ENCODE measurements at regions not wholly inside any gene's neighbourhood (a gene's known extent, or its start where the extent isn't known, plus 50 kb on each side); places are given as distances from the start of the nearest gene placed in this dataset.
"Not testable (repeated sequence)": the region's sequence is repeated elsewhere in the genome, so short reads cannot be mapped to it uniquely, and the experiment has no call there.

- no peak overlapping the region for H3K27ac ChIP-seq (ENCODE audit: low read depth, low read length)
These were observed 228.8 kb upstream of the FAM3C start for GRCh38 chr7:121624958-121625357.

GRCh38 chr7:121623130-121623872, 227.2 kb upstream of the FAM3C start:
- Histone ChIP-seq H3K36me3 (ENCODE audit: control insufficient read depth in 5 of 5, insufficient read depth in 5 of 5, low read length in 5 of 5) (no peaks in the 10 kb centered on the region), H3K9me3 (ENCODE audit: control insufficient read depth in 5 of 5, low read length in 5 of 5) (no peaks in the 10 kb centered on the region), H3K4me1 (ENCODE audit: control insufficient read depth in 5 of 5, insufficient read depth in 5 of 5, low read length in 5 of 5) (peaks cover 0 to 4% (median 0%) of the 10 kb centered on the region in 5 donors), H3K9ac (ENCODE audit: low read length in 5 of 5) (no peak overlapping the region), H3K27me3 (ENCODE audit: control insufficient read depth in 5 of 5, insufficient read depth in 4 of 5, low read length in 5 of 5) (peaks cover 0 to 2% (median 0%) of the 10 kb centered on the region in 5 donors), H3K27ac (ENCODE audit: low read depth, low read length) (no peak overlapping the region), H3K4me3 (ENCODE audit: low read depth in 1 of 5, low read length in 5 of 5) (no peak overlapping the region)

More at GRCh38 chr7:121624958-121625357, 228.8 kb upstream of the FAM3C start:
- peaks cover 0 to 2% (median 0%) of the 10 kb centered on the region in 5 donors for H3K27me3 ChIP-seq (ENCODE audit: control insufficient read depth in 5 of 5, insufficient read depth in 4 of 5, low read length in 5 of 5)
- H3K9me3 ChIP-seq (ENCODE audit: control insufficient read depth in 5 of 5, low read length in 5 of 5) = no peaks in the 10 kb centered on the region
- peak overlapping the region in 1 of 5 donors; percentile 63 for H3K9ac ChIP-seq (ENCODE audit: low read length in 5 of 5)
- no peaks in the 10 kb centered on the region for H3K36me3 ChIP-seq (ENCODE audit: control insufficient read depth in 5 of 5, insufficient read depth in 5 of 5, low read length in 5 of 5)
- peaks cover 0 to 4% (median 0%) of the 10 kb centered on the region in 5 donors for H3K4me1 ChIP-seq (ENCODE audit: control insufficient read depth in 5 of 5, insufficient read depth in 5 of 5, low read length in 5 of 5)
- no peak overlapping the region for H3K4me3 ChIP-seq (ENCODE audit: low read depth in 1 of 5, low read length in 5 of 5)

GRCh38 chr7:121621937-121622336, 225.8 kb upstream of the FAM3C start:
- Histone ChIP-seq H3K9ac (ENCODE audit: low read length in 5 of 5) (no peak overlapping the region), H3K4me1 (ENCODE audit: control insufficient read depth in 5 of 5, insufficient read depth in 5 of 5, low read length in 5 of 5) (peaks cover 0 to 4% (median 0%) of the 10 kb centered on the region in 5 donors), H3K36me3 (ENCODE audit: control insufficient read depth in 5 of 5, insufficient read depth in 5 of 5, low read length in 5 of 5) (no peaks in the 10 kb centered on the region), H3K4me3 (ENCODE audit: low read depth in 1 of 5, low read length in 5 of 5) (no peak overlapping the region), H3K27me3 (ENCODE audit: control insufficient read depth in 5 of 5, insufficient read depth in 4 of 5, low read length in 5 of 5) (peaks cover 0 to 2% (median 0%) of the 10 kb centered on the region in 5 donors), H3K9me3 (ENCODE audit: control insufficient read depth in 5 of 5, low read length in 5 of 5) (no peaks in the 10 kb centered on the region), H3K27ac (ENCODE audit: low read depth, low read length) (no peak overlapping the region)

DNA sequence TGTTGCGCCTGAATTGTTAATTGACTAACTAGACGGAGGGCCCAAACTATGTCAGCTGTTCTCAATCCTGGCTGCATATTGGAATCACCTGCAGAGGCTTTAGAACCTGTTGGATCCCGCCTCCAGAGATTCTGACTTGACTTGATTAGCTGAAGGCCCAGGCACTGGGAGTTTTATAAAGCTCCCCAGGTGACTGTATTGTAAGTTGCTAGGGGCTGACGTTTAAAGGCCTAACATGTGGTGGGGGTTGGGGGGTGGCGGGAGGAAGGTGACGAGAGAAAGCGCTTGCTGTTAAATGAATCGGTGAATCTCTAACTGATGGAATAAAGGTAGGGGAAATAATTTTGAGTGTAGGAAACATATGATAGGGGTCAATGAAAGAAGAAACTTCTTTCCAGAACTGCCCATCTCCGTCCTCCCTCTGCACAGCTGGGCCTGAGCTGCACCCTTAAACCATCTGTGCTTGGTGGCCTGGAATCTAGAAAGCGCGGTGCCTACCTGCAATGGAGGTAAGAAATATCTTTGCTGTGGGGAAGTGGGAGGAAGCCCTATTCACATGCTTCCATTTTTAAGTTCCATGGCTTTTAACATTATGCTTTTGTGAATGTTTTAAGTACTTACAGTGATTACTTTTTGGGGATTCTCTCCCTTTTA, 225.0 kb upstream of the FAM3C start:
- H3K9ac ChIP-seq (ENCODE audit: low read length in 5 of 5) = no peak overlapping the region

DNA sequence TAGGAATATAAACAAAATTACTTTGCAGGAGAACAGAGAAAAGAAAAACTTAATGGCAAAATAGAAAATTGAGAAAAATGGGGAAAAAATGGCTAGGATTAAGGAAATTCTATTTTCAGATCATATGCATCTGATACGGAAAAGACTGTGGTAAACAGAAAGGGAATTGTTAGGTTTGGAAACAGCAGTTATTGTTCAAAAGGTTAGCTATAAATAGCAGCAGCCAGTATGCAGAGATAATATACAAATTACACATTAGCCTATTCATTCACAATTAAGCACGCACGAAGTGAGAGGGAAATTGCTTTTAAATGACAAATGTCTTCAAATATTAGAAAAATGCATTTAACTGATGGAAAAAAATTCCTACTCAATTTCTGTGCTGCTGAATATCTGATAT, 224.1 kb upstream of the FAM3C start:
- no peak overlapping the region for H3K4me3 ChIP-seq (ENCODE audit: low read depth in 1 of 5, low read length in 5 of 5)
- no peaks in the 10 kb centered on the region for H3K9me3 ChIP-seq (ENCODE audit: control insufficient read depth in 5 of 5, low read length in 5 of 5)
- H3K9ac ChIP-seq (ENCODE audit: low read length in 5 of 5) = no peak overlapping the region
- H3K36me3 ChIP-seq (ENCODE audit: control insufficient read depth in 5 of 5, insufficient read depth in 5 of 5, low read length in 5 of 5) = no peaks in the 10 kb centered on the region
- H3K4me1 ChIP-seq (ENCODE audit: control insufficient read depth in 5 of 5, insufficient read depth in 5 of 5, low read length in 5 of 5) = peaks cover 0 to 4% (median 0%) of the 10 kb centered on the region in 5 donors
- peaks cover 0 to 2% (median 0%) of the 10 kb centered on the region in 5 donors for H3K27me3 ChIP-seq (ENCODE audit: control insufficient read depth in 5 of 5, insufficient read depth in 4 of 5, low read length in 5 of 5)
- H3K27ac ChIP-seq (ENCODE audit: low read depth, low read length) = no peak overlapping the region

More for the DNA sequence above, 225.0 kb upstream of the FAM3C start:
- no peaks in the 10 kb centered on the region for H3K36me3 ChIP-seq (ENCODE audit: control insufficient read depth in 5 of 5, insufficient read depth in 5 of 5, low read length in 5 of 5)
- H3K27me3 ChIP-seq (ENCODE audit: control insufficient read depth in 5 of 5, insufficient read depth in 4 of 5, low read length in 5 of 5) = peaks cover 0 to 2% (median 0%) of the 10 kb centered on the region in 5 donors
- no peak overlapping the region for H3K27ac ChIP-seq (ENCODE audit: low read depth, low read length)
- H3K9me3 ChIP-seq (ENCODE audit: control insufficient read depth in 5 of 5, low read length in 5 of 5) = no peaks in the 10 kb centered on the region
- no peak overlapping the region for H3K4me3 ChIP-seq (ENCODE audit: low read depth in 1 of 5, low read length in 5 of 5)
- H3K4me1 ChIP-seq (ENCODE audit: control insufficient read depth in 5 of 5, insufficient read depth in 5 of 5, low read length in 5 of 5) = peaks cover 0 to 4% (median 0%) of the 10 kb centered on the region in 5 donors

DNA sequence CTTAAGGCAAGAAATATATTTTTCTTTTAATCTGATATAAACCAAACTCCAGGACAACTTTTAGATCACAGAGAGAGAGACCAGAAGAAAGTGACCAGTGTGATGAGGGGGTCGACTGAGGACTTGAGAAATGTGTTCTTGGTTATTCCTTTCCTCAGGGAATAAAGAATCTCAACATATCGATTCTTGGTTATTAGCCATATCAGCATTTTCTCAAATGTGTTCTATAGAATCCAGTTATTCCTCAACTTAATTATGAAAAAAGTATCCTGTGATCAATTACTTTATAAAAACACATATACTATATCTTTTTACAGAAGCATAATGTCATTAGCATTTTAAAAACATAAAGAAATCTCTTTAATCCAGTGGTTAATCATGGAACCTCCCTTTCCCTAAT, 222.1 kb upstream of the FAM3C start:
- Histone ChIP-seq H3K36me3 (ENCODE audit: control insufficient read depth in 5 of 5, insufficient read depth in 5 of 5, low read length in 5 of 5) (no peaks in the 10 kb centered on the region), H3K27ac (ENCODE audit: low read depth, low read length) (no peak overlapping the region), H3K4me1 (ENCODE audit: control insufficient read depth in 5 of 5, insufficient read depth in 5 of 5, low read length in 5 of 5) (no peaks in the 10 kb centered on the region), H3K9me3 (ENCODE audit: control insufficient read depth in 5 of 5, low read length in 5 of 5) (no peaks in the 10 kb centered on the region), H3K4me3 (ENCODE audit: low read depth in 1 of 5, low read length in 5 of 5) (no peak overlapping the region), H3K9ac (ENCODE audit: low read length in 5 of 5) (no peak overlapping the region), H3K27me3 (ENCODE audit: control insufficient read depth in 5 of 5, insufficient read depth in 4 of 5, low read length in 5 of 5) (no peaks in the 10 kb centered on the region)

DNA sequence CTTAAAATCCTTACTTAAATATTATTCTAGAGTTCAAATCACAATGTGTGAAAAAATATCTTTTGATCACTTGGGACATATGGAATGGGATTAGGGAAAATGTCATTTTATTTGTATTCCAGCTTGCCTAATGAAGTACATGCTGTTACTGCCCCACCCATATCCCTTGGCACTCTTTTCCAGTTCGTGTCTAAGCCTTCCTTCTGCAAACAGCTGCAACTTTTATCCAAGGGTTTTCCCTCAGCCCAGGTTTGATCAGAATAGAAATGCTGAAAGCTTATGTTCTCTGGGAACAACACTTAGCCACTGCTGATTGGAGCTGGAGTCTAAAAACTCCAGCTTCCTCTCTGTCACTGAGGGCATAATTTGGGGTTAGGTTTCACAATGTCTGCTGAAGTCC, 214.1 kb upstream of the FAM3C start:
- no peak overlapping the region for H3K4me3 ChIP-seq (ENCODE audit: low read depth in 1 of 5, low read length in 5 of 5)
- peaks cover 0 to under 1% (median 0%) of the 10 kb centered on the region in 5 donors for H3K4me1 ChIP-seq (ENCODE audit: control insufficient read depth in 5 of 5, insufficient read depth in 5 of 5, low read length in 5 of 5)
- no peaks in the 10 kb centered on the region for H3K27me3 ChIP-seq (ENCODE audit: control insufficient read depth in 5 of 5, insufficient read depth in 4 of 5, low read length in 5 of 5)
- H3K9me3 ChIP-seq (ENCODE audit: control insufficient read depth in 5 of 5, low read length in 5 of 5) = no peaks in the 10 kb centered on the region
- no peaks in the 10 kb centered on the region for H3K36me3 ChIP-seq (ENCODE audit: control insufficient read depth in 5 of 5, insufficient read depth in 5 of 5, low read length in 5 of 5)
- H3K27ac ChIP-seq (ENCODE audit: low read depth, low read length) = no peak overlapping the region
- no peak overlapping the region for H3K9ac ChIP-seq (ENCODE audit: low read length in 5 of 5)

DNA sequence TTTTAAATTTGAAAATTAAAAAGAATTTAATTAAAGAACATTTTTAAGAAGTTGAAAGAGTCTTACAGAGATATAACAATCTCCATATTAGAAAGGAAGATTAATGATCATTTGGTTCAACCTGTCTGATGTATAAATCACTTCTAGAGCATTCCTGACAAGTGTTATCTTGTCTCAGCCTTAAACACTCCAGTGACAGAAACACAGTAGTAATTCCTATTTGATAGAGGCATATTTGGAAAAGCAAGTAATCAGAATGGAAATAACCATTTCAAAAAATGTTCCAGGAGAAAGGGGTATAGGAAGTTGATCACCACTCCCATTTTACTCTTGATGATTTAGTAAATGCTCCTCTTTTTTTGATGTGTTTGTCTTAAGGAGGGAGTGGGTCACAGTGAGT, 213.1 kb upstream of the FAM3C start:
- no peaks in the 10 kb centered on the region for H3K36me3 ChIP-seq (ENCODE audit: control insufficient read depth in 5 of 5, insufficient read depth in 5 of 5, low read length in 5 of 5)
- no peaks in the 10 kb centered on the region for H3K27me3 ChIP-seq (ENCODE audit: control insufficient read depth in 5 of 5, insufficient read depth in 4 of 5, low read length in 5 of 5)
- no peak overlapping the region for H3K9ac ChIP-seq (ENCODE audit: low read length in 5 of 5)
- H3K9me3 ChIP-seq (ENCODE audit: control insufficient read depth in 5 of 5, low read length in 5 of 5) = no peaks in the 10 kb centered on the region
- no peak overlapping the region for H3K4me3 ChIP-seq (ENCODE audit: low read depth in 1 of 5, low read length in 5 of 5)
- H3K27ac ChIP-seq (ENCODE audit: low read depth, low read length) = no peak overlapping the region
- peaks cover 0 to 4% (median 0%) of the 10 kb centered on the region in 5 donors for H3K4me1 ChIP-seq (ENCODE audit: control insufficient read depth in 5 of 5, insufficient read depth in 5 of 5, low read length in 5 of 5)

GRCh38 chr7:121608785-121609184, 212.7 kb upstream of the FAM3C start:
- Histone ChIP-seq H3K27ac (ENCODE audit: low read depth, low read length) (no peak overlapping the region), H3K4me3 (ENCODE audit: low read depth in 1 of 5, low read length in 5 of 5) (no peak overlapping the region), H3K27me3 (ENCODE audit: control insufficient read depth in 5 of 5, insufficient read depth in 4 of 5, low read length in 5 of 5) (no peaks in the 10 kb centered on the region), H3K9me3 (ENCODE audit: control insufficient read depth in 5 of 5, low read length in 5 of 5) (no peaks in the 10 kb centered on the region), H3K4me1 (ENCODE audit: control insufficient read depth in 5 of 5, insufficient read depth in 5 of 5, low read length in 5 of 5) (peaks cover 0 to 4% (median 0%) of the 10 kb centered on the region in 5 donors), H3K9ac (ENCODE audit: low read length in 5 of 5) (no peak overlapping the region), H3K36me3 (ENCODE audit: control insufficient read depth in 5 of 5, insufficient read depth in 5 of 5, low read length in 5 of 5) (no peaks in the 10 kb centered on the region)

GRCh38 chr7:121608183-121608582, 212.1 kb upstream of the FAM3C start:
- not testable (repeated sequence) for H3K36me3 ChIP-seq (ENCODE audit: control insufficient read depth in 5 of 5, insufficient read depth in 5 of 5, low read length in 5 of 5); H3K4me1 ChIP-seq (ENCODE audit: control insufficient read depth in 5 of 5, insufficient read depth in 5 of 5, low read length in 5 of 5); H3K4me3 ChIP-seq (ENCODE audit: low read depth in 1 of 5, low read length in 5 of 5); H3K27me3 ChIP-seq (ENCODE audit: control insufficient read depth in 5 of 5, insufficient read depth in 4 of 5, low read length in 5 of 5); H3K27ac ChIP-seq (ENCODE audit: low read depth, low read length); H3K9me3 ChIP-seq (ENCODE audit: control insufficient read depth in 5 of 5, low read length in 5 of 5); H3K9ac ChIP-seq (ENCODE audit: low read length in 5 of 5)
